ENCODE measurements at regions not wholly inside any gene's neighbourhood (a gene's known extent, or its start where the extent isn't known, plus 50 kb on each side); places are given as distances from the start of the nearest gene placed in this dataset.
"Not testable (repeated sequence)": the region's sequence is repeated elsewhere in the genome, so short reads cannot be mapped to it uniquely, and the experiment has no call there.

- no peak for DNase-seq (ENCODE audit: low read depth in 2 of 2)
These were observed 379.0 kb upstream of the GOT2 start for GRCh38 chr16:59113004-59113670.

GRCh38 chr16:59111280-59111679 lies 377.2 kb upstream of the GOT2 start:
- no peak for DNase-seq (ENCODE audit: low read depth in 2 of 2)

- DNase-seq (ENCODE audit: low read depth in 2 of 2): no peak
These were observed 374.3 kb upstream of the GOT2 start for GRCh38 chr16:59108374-59108773.

- not testable (repeated sequence) for DNase-seq (ENCODE audit: low read depth in 2 of 2)
These were observed 362.6 kb upstream of the GOT2 start for GRCh38 chr16:59096682-59097081.

- DNase-seq (ENCODE audit: low read depth in 2 of 2): no peak
These were observed 356.4 kb upstream of the GOT2 start for GRCh38 chr16:59090541-59090940.

GRCh38 chr16:59088431-59088830 lies 354.3 kb upstream of the GOT2 start:
- DNase-seq (ENCODE audit: low read depth in 2 of 2): no peak

- no peak for DNase-seq (ENCODE audit: low read depth in 2 of 2)
These were observed 353.5 kb upstream of the GOT2 start for GRCh38 chr16:59087641-59088040.

- DNase-seq (ENCODE audit: low read depth in 2 of 2): no peak
These were observed 333.1 kb upstream of the GOT2 start for GRCh38 chr16:59067205-59067604.

- DNase-seq (ENCODE audit: low read depth in 2 of 2): no peak
These were observed 326.1 kb upstream of the GOT2 start for GRCh38 chr16:59060207-59060606.

GRCh38 chr16:59058250-59058649 lies 324.1 kb upstream of the GOT2 start:
- no peak for DNase-seq (ENCODE audit: low read depth in 2 of 2)

GRCh38 chr16:59053911-59054310 lies 319.8 kb upstream of the GOT2 start:
- DNase-seq (ENCODE audit: low read depth in 2 of 2): no peak

- DNase-seq (ENCODE audit: low read depth in 2 of 2): no peak
These were observed 318.1 kb upstream of the GOT2 start for GRCh38 chr16:59052231-59052630.

GRCh38 chr16:59048876-59049275 lies 314.8 kb upstream of the GOT2 start:
- DNase-seq (ENCODE audit: low read depth in 2 of 2): no peak

GRCh38 chr16:59047114-59047513 lies 313.0 kb upstream of the GOT2 start:
- DNase-seq (ENCODE audit: low read depth in 2 of 2): no peak

- DNase-seq (ENCODE audit: low read depth in 2 of 2): no peak
These were observed 312.2 kb upstream of the GOT2 start for GRCh38 chr16:59046335-59046734.

GRCh38 chr16:59045501-59045900 lies 311.4 kb upstream of the GOT2 start:
- DNase-seq (ENCODE audit: low read depth in 2 of 2): no peak

- DNase-seq (ENCODE audit: low read depth in 2 of 2): no peak
These were observed 310.5 kb upstream of the GOT2 start for GRCh38 chr16:59044616-59045015.

GRCh38 chr16:59042301-59042700 lies 308.2 kb upstream of the GOT2 start:
- no peak for DNase-seq (ENCODE audit: low read depth in 2 of 2)

- no peak for DNase-seq (ENCODE audit: low read depth in 2 of 2)
These were observed 305.1 kb upstream of the GOT2 start for GRCh38 chr16:59039066-59039720.

GRCh38 chr16:59030923-59031485 lies 296.9 kb upstream of the GOT2 start:
- DNase-seq (ENCODE audit: low read depth in 2 of 2): no peak

- DNase-seq (ENCODE audit: low read depth in 2 of 2): no peak
These were observed 287.6 kb upstream of the GOT2 start for GRCh38 chr16:59021751-59022150.

GRCh38 chr16:59013930-59014329 lies 279.8 kb upstream of the GOT2 start:
- DNase-seq (ENCODE audit: low read depth in 2 of 2): no peak

GRCh38 chr16:58999762-59000161 lies 265.6 kb upstream of the GOT2 start:
- DNase-seq (ENCODE audit: low read depth in 2 of 2): no peak
